ENCODE measurements at regions not wholly inside any gene's neighbourhood (a gene's known extent, or its start where the extent isn't known, plus 50 kb on each side); places are given as distances from the start of the nearest gene placed in this dataset.

GRCh38 chr2:120518819-120519218 is 172.9 kb downstream of the INHBB start (continued):
- no peak for TF ChIP-seq ZNF592 (IDR thresholded peaks at IDR 0.05)
- TF ChIP-seq SIX5 (IDR thresholded peaks at IDR 0.05; ENCODE audit: low read depth, low read length, severe bottlenecking), result no peak
- TF ChIP-seq NRF1 (conservative IDR thresholded peaks at IDR 0.05; ENCODE audit: low read depth, low read length), result no peak
- no peak for TF ChIP-seq RFX5 (IDR thresholded peaks at IDR 0.05; ENCODE audit: low read depth, low read length)
- no peak for TF ChIP-seq BCL11A (IDR thresholded peaks at IDR 0.05; ENCODE audit: low read depth, low read length)
- no peak for TF ChIP-seq KAT2A (conservative IDR thresholded peaks at IDR 0.05; ENCODE audit: control insufficient read depth, low read depth, low read length)
- no peak for TF ChIP-seq CUX1 (IDR thresholded peaks at IDR 0.05; ENCODE audit: insufficient replicate concordance, low read depth, low read length)
- TF ChIP-seq SP1 (IDR thresholded peaks at IDR 0.05; ENCODE audit: low read depth, low read length), result no peak
- no peak for TF ChIP-seq RB1 (IDR thresholded peaks at IDR 0.05; ENCODE audit: borderline replicate concordance)
- no peak for TF ChIP-seq TCF3 (IDR thresholded peaks at IDR 0.05; ENCODE audit: borderline replicate concordance, insufficient read depth, low read depth, low read length)

All from GM12878 (cell line).